GM20000 (cell line): ENCODE measurements at regions not wholly inside any gene's neighbourhood (a gene's known extent, or its start where the extent isn't known, plus 50 kb on each side); places are given as distances from the start of the nearest gene placed in this dataset.

Source experiments
- DNase-seq: peaks from one replicate; pipeline ENCODE4 v3.0.0; 2012; ENCODE audit warnings: low spot score
- TF ChIP-seq, protein P1 (sequence below): IDR thresholded peaks from 2 replicates; pipeline ENCODE4 v1.5.1; 2012; ENCODE audit warnings: mild to moderate bottlenecking, control low read depth; ENCODE audit errors: extremely low read depth, missing control alignments

DNA sequence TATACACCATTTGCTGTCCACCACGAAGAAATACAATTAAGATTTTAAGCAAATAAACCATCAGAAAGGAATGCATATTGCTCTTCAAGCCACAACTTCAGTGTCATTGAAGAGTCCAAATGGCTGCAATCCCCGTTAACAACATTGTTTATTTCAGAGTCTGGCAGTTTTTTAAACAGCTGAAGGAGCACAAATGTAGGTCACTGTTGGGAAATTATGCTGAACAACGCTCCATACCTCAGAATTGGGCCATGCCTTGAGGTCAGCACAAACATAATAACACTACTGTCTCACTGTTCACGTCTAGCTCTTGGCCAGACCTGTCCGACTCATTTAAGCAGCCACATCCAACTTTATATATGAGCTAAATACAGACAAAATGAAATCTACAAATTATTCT lies 453.9 kb upstream of the GHITM start:
- DNase-seq, result no peak
- TF ChIP-seq, protein P1, sequence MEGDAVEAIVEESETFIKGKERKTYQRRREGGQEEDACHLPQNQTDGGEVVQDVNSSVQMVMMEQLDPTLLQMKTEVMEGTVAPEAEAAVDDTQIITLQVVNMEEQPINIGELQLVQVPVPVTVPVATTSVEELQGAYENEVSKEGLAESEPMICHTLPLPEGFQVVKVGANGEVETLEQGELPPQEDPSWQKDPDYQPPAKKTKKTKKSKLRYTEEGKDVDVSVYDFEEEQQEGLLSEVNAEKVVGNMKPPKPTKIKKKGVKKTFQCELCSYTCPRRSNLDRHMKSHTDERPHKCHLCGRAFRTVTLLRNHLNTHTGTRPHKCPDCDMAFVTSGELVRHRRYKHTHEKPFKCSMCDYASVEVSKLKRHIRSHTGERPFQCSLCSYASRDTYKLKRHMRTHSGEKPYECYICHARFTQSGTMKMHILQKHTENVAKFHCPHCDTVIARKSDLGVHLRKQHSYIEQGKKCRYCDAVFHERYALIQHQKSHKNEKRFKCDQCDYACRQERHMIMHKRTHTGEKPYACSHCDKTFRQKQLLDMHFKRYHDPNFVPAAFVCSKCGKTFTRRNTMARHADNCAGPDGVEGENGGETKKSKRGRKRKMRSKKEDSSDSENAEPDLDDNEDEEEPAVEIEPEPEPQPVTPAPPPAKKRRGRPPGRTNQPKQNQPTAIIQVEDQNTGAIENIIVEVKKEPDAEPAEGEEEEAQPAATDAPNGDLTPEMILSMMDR, result no peak

DNA sequence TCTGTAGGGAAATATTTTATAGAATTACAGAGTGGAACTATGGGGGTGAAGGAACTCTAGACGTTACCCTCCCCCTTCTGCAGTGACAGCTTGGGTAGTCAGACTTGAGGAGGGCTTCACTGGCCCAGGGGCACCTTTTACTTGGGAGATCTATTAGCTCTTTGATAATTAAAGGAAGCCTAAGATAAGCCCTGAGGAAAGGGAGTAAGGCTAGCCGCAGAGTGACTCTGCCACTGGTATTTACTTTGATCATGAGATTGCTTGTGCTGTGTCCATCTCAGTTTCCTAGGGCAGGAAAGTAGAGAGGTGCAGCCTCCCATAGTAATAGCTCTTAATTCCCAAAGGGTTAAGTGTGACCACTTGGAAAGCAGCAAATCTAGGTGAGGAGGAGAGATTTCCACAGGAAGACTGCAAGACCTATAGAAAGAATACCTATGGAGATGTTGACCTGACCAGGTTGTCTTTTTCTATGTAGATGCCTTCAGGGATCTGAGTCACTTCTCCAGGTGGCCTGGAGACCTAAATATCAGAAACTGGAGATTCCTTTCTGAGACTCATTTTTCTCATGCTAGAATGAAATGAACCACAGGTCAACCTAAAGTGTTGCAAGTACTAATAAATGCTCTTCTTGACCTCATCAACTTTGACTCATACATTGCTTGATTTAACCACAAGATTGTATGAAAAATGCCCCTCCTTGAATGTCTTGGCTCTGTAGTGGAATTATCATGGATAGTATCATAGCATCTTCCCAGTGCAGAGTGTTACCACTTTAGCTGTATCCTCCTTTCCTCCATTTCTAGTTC lies 447.3 kb upstream of the GHITM start:
- TF ChIP-seq, protein P1, result no peak
- DNase-seq, result no peak

DNA sequence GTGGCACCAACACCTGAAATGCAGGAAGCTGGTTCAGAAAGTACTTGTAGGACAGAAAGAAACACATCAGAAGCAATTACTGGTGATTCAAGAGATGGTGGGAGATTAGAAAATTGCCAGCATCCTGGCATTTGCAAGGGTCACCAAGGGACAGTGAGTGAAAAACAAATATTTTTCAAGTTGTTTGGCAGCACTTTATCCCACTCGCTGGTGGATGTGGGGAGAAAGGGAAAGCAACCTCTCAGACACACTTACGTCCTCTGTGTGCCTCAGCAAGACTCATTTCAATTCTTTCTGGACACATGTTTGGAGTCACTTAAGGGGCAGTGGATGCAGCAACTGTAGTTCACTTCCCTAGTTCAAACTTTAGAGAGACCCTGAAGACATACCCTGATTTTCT lies 440.4 kb upstream of the GHITM start:
- no peak for DNase-seq
- TF ChIP-seq, protein P1, result no peak

DNA sequence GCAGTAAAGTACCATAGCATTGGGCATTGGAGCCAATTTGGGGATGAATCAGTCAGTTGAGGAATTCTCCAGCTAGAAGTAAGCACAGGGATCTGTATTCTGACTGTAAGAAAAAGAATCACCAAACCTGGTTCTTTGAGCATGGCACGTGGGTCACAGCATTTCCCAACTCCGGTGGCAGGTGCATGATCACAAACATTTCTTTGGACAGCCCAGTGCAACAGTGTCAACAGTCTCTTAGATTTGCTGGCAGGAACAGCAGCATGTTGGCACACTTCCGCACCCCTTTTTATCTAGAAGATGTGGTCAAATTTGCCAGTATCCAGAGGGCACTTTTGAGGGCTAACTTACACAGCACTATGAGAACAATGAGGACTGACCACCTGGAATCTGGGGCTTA lies 437.5 kb upstream of the GHITM start:
- TF ChIP-seq, protein P1, result no peak
- no peak for DNase-seq

DNA sequence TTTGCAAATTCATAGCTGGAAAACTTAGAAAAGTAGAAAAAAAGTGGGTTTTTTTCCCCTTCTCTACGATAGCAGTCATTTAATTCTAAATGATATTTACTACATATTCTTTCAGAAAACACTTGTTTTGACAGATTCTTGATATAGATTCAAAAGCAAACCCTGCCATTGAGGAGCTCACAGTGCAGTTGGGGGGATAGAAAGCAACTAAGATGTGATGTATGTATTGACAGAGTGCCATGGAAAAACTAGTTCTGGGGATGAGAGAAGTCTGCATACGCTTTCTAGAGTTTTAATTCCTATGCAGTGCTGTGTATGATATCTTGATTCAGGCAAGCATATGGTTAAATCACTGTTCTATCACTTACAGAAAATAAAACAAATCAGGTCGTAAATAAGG lies 436.6 kb upstream of the GHITM start:
- TF ChIP-seq, protein P1, result no peak
- DNase-seq, result no peak

DNA sequence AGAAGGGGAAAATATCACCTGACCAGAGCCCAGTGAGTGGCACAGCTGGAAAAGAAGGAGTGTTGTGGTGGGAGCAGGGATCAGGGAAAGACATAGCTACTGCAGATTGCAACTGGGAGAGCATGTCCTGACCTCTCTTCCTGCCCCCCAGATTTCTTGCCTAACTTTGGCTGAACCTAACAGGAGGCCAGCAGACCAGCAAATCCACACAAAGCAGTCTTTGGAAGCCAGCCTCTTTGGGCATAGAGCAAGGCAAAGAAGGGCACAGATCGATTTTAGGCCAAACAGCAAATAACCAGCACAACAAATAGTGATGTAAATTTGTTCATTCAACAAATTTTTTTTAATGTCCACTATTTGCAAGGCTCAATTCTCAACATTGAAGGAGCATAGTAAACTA lies 433.2 kb upstream of the GHITM start:
- TF ChIP-seq, protein P1, result no peak
- DNase-seq, result no peak

DNA sequence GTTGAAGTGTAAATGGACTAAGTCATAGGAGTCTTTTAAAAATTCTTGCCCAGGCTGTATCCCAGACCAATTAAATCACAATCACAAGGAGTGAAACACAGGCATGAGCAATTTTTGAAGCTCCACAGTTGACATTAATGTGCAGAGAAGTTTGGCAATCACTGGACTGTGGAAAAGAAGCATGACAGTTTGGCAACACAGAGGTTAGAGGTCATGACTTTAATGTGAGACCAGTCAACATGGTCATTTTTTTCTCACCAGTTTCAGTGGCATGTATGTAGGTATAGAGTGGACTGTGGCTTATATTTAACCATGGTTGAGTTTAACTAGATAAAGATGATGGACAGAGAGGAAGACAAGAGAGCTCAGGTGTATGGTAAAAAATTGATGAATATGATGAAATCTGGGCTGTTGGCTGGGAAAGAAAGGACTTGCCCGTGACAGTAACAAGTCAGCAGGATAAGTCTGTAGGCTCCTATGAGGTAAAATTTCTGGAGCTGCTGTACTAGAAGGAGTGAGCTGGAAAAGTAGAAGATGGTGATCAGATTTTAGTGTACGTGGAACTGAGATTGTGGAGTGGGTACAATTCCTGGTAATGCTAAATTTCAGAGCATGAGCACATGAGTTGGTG lies 432.2 kb upstream of the GHITM start:
- DNase-seq, result no peak
- TF ChIP-seq, protein P1, result no peak
